ENCODE measurements at regions not wholly inside any gene's neighbourhood (a gene's known extent, or its start where the extent isn't known, plus 50 kb on each side); places are given as distances from the start of the nearest gene placed in this dataset.
A peak's percentile ranks its signal among the peaks of the same experiment; 100 is the strongest.

- ATAC-seq = no peak
- peaks cover 0 to 3% of the 10 kb centered on the region in 2 donors for H3K4me1 ChIP-seq
- TF ChIP-seq CTCF (IDR thresholded peaks at IDR 0.05 in 4 of 5, conservative IDR thresholded peaks at IDR 0.05 in 1 of 5) = no peak
- no peak for TF ChIP-seq POLR2A (IDR thresholded peaks at IDR 0.05)
- no peaks in the 10 kb centered on the region for H3K9me3 ChIP-seq
- H3K27ac ChIP-seq = no peak overlapping the region
- H3K4me3 ChIP-seq = no peak overlapping the region
- no peaks in the 10 kb centered on the region for H3K36me3 ChIP-seq
- peak in 1 of 2 donors; percentile 16 for DNase-seq
- intact Hi-C loops (cut with DNase I; ENCODE audit: low total_unique reads) = loop anchor here (10.0 kb wide), 1 partner anchor 408 kb away; no protein-coding TSS in a partner anchor
- H3K27me3 ChIP-seq = no peaks in the 10 kb centered on the region
- in situ Hi-C loops (cut with MboI; ENCODE audit: low sequenced_read_pairs in 4 of 4) = no loop called here
These were observed 477.8 kb upstream of the RGMA start for GRCh38 chr15:93566762-93567161.

DNA sequence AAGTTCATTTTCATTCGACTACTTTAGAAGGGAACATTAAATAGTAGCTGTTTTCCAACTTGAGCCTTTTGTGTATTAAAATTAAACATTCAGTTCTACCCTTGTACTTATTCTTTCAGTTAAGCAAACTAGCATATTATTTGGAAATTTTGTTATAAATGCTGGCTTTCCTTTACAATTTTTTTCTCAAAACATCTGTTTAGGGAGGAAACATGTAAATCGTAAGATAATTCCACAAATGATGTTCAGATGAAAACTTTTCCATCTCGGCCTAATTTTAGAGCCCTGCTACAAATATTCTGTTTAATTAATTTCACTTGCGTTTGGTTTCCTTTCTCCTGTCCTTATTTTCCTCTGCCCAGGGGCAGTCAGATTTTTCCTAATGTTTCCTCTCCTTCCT, 476.2 kb upstream of the RGMA start:
- TF ChIP-seq POLR2A (IDR thresholded peaks at IDR 0.05) = no peak
- no peak for TF ChIP-seq CTCF (IDR thresholded peaks at IDR 0.05 in 4 of 5, conservative IDR thresholded peaks at IDR 0.05 in 1 of 5)
- no peak for ATAC-seq
- intact Hi-C loops (cut with DNase I; ENCODE audit: low total_unique reads) (loop anchor here (10.0 kb wide), 1 partner anchor 410 kb away; no protein-coding TSS in a partner anchor), in situ Hi-C loops (cut with MboI; ENCODE audit: low sequenced_read_pairs in 4 of 4) (no loop called here)
- no peak overlapping the region for H3K27ac ChIP-seq
- no peaks in the 10 kb centered on the region for H3K36me3 ChIP-seq
- H3K4me3 ChIP-seq = no peak overlapping the region
- no peaks in the 10 kb centered on the region for H3K27me3 ChIP-seq
- DNase-seq = no peak
- H3K4me1 ChIP-seq = peaks cover 0 to 3% of the 10 kb centered on the region in 2 donors
- H3K9me3 ChIP-seq = no peaks in the 10 kb centered on the region

- Histone ChIP-seq H3K9me3 (no peaks in the 10 kb centered on the region), H3K4me3 (no peak overlapping the region), H3K27me3 (no peaks in the 10 kb centered on the region), H3K27ac (peak overlapping the region in 2 of 4 donors; percentile 10 to 23), H3K36me3 (no peaks in the 10 kb centered on the region), H3K4me1 (peaks cover 0 to 3% of the 10 kb centered on the region in 2 donors)
- TF ChIP-seq POLR2A (IDR thresholded peaks at IDR 0.05) (no peak), CTCF (IDR thresholded peaks at IDR 0.05 in 4 of 5, conservative IDR thresholded peaks at IDR 0.05 in 1 of 5) (no peak)
- ATAC-seq (no peak), DNase-seq (no peak)
- in situ Hi-C loops (cut with MboI; ENCODE audit: low sequenced_read_pairs in 4 of 4) = no loop called here
- intact Hi-C loops (cut with DNase I; ENCODE audit: low total_unique reads) = loop anchor here (10.0 kb wide), 1 partner anchor 412 kb away; no protein-coding TSS in a partner anchor
These were observed 474.2 kb upstream of the RGMA start for GRCh38 chr15:93563218-93563617.

DNA sequence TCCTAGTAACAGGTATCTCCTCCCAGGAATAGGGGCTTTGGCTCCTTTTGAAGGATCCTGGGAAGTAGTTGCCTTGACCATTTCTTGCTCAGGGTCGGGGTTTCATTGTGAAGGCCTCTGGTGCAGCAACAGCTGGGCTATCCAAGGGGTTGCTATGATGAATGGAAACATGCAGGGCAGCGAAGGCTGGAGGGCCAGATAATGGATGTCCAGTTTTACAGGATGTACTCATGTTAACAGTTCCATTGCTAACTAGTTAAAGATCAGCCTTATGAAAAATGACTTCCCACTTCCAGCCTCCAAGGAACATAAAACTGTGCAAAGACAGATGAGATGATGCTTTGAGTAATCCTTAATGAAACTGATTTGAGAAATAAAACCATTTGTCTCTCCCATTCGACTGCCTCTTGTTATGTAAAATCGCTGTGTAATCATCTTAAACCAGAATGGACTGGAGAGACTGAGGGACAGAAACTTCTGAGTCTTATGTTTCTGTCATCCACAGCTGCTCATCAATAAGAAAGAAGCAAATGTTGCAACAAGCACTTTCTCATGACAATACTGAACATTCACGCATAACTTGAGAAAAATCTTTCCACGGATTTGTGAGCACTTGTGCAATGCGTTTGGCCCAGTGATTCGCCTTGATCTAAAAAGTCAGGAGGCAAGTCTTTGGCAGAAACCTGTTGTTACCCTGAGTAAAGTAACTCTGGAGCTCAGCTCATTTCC, 473.5 kb upstream of the RGMA start:
- peak overlapping the region in 3 of 4 donors; percentile 5 to 23 (median 10) for H3K27ac ChIP-seq
- DNase-seq (peak; percentile 18 to 45), ATAC-seq (peak; percentile 73 to 75)
- TF ChIP-seq CTCF (IDR thresholded peaks at IDR 0.05 in 4 of 5, conservative IDR thresholded peaks at IDR 0.05 in 1 of 5) (no peak), POLR2A (IDR thresholded peaks at IDR 0.05) (no peak)
- no peaks in the 10 kb centered on the region for H3K36me3 ChIP-seq
- intact Hi-C loops (cut with DNase I; ENCODE audit: low total_unique reads) (loop anchor here (10.0 kb wide), 1 partner anchor 412 kb away; no protein-coding TSS in a partner anchor), in situ Hi-C loops (cut with MboI; ENCODE audit: low sequenced_read_pairs in 4 of 4) (no loop called here)
- H3K27me3 ChIP-seq = no peaks in the 10 kb centered on the region
- H3K4me1 ChIP-seq = peaks cover 0 to 3% of the 10 kb centered on the region in 2 donors
- H3K9me3 ChIP-seq = no peaks in the 10 kb centered on the region
- no peak overlapping the region for H3K4me3 ChIP-seq

All from gastrocnemius medialis (tissue), 4 donors.